ENCODE measurements at regions not wholly inside any gene's neighbourhood (a gene's known extent, or its start where the extent isn't known, plus 50 kb on each side); places are given as distances from the start of the nearest gene placed in this dataset.

DNA sequence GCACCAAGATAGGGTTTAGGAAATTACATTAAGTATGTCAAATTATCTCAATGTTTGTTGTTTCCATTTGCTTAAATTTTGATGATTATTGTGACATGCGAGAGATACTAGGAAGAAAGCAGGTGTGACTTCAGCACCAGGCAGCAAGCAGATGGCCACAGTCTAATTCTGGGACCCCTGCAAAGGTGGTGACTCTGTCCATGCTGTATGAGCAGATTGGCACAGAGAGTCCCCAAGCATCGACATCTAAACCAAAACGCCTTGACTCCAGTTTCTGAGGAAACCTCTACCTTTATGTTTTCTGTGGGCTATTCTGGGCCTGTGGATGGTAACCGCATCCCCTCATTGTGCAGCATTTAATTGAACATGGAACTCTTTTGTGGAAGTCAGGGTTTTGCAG lies 670.1 kb upstream of the TMEM132C start:
- TF ChIP-seq POLR2AphosphoS5 (IDR thresholded peaks at IDR 0.05; ENCODE audit: low read depth): no peak
- TF ChIP-seq, protein P1, sequence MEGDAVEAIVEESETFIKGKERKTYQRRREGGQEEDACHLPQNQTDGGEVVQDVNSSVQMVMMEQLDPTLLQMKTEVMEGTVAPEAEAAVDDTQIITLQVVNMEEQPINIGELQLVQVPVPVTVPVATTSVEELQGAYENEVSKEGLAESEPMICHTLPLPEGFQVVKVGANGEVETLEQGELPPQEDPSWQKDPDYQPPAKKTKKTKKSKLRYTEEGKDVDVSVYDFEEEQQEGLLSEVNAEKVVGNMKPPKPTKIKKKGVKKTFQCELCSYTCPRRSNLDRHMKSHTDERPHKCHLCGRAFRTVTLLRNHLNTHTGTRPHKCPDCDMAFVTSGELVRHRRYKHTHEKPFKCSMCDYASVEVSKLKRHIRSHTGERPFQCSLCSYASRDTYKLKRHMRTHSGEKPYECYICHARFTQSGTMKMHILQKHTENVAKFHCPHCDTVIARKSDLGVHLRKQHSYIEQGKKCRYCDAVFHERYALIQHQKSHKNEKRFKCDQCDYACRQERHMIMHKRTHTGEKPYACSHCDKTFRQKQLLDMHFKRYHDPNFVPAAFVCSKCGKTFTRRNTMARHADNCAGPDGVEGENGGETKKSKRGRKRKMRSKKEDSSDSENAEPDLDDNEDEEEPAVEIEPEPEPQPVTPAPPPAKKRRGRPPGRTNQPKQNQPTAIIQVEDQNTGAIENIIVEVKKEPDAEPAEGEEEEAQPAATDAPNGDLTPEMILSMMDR (IDR thresholded peaks at IDR 0.05; ENCODE audit: insufficient read depth, low read length): no peak

Data from HL-60 (cell line).